ENCODE measurements at regions not wholly inside any gene's neighbourhood (a gene's known extent, or its start where the extent isn't known, plus 50 kb on each side); places are given as distances from the start of the nearest gene placed in this dataset.
"Not testable (repeated sequence)": the region's sequence is repeated elsewhere in the genome, so short reads cannot be mapped to it uniquely, and the experiment has no call there.

GRCh38 chr12:61915420-61915819 is 344.8 kb upstream of the USP15 start:
- DNase-seq (ENCODE audit: low read depth), result no peak

- no peak for DNase-seq (ENCODE audit: low read depth)
Observed at GRCh38 chr12:61916831-61917230, 343.4 kb upstream of the USP15 start.

GRCh38 chr12:61919686-61920085 is 340.5 kb upstream of the USP15 start:
- DNase-seq (ENCODE audit: low read depth), result no peak

GRCh38 chr12:61920230-61920629 is 340.0 kb upstream of the USP15 start:
- no peak for DNase-seq (ENCODE audit: low read depth)

- no peak for DNase-seq (ENCODE audit: low read depth)
Observed at GRCh38 chr12:61923152-61923551, 337.1 kb upstream of the USP15 start.

- no peak for DNase-seq (ENCODE audit: low read depth)
Observed at GRCh38 chr12:61934564-61934963, 325.6 kb upstream of the USP15 start.

GRCh38 chr12:61939977-61940376 is 320.2 kb upstream of the USP15 start:
- no peak for DNase-seq (ENCODE audit: low read depth)

GRCh38 chr12:61956545-61956944 is 303.7 kb upstream of the USP15 start:
- no peak for DNase-seq (ENCODE audit: low read depth)

- no peak for DNase-seq (ENCODE audit: low read depth)
Observed at GRCh38 chr12:61974461-61974860, 285.7 kb upstream of the USP15 start.

- no peak for DNase-seq (ENCODE audit: low read depth)
Observed at GRCh38 chr12:61985830-61986229, 274.4 kb upstream of the USP15 start.

- DNase-seq (ENCODE audit: low read depth), result no peak
Observed at GRCh38 chr12:61987173-61987572, 273.0 kb upstream of the USP15 start.

- no peak for DNase-seq (ENCODE audit: low read depth)
Observed at GRCh38 chr12:61991661-61992060, 268.5 kb upstream of the USP15 start.

GRCh38 chr12:61993734-61994345 is 266.4 kb upstream of the USP15 start:
- no peak for DNase-seq (ENCODE audit: low read depth)

- DNase-seq (ENCODE audit: low read depth), result no peak
Observed at GRCh38 chr12:61996717-61997116, 263.5 kb upstream of the USP15 start.

- DNase-seq (ENCODE audit: low read depth), result no peak
Observed at GRCh38 chr12:61998791-61999190, 261.4 kb upstream of the USP15 start.

GRCh38 chr12:61999311-61999710 is 260.9 kb upstream of the USP15 start:
- no peak for DNase-seq (ENCODE audit: low read depth)

- no peak for DNase-seq (ENCODE audit: low read depth)
Observed at GRCh38 chr12:62001424-62001823, 258.8 kb upstream of the USP15 start.

- DNase-seq (ENCODE audit: low read depth), result no peak
Observed at GRCh38 chr12:62003226-62003625, 257.0 kb upstream of the USP15 start.

- no peak for DNase-seq (ENCODE audit: low read depth)
Observed at GRCh38 chr12:62003701-62004100, 256.5 kb upstream of the USP15 start.

GRCh38 chr12:62005615-62006014 is 254.6 kb upstream of the USP15 start:
- no peak for DNase-seq (ENCODE audit: low read depth)

GRCh38 chr12:62006076-62006732 is 254.0 kb upstream of the USP15 start:
- DNase-seq (ENCODE audit: low read depth), result no peak

GRCh38 chr12:62008703-62009102 is 251.5 kb upstream of the USP15 start:
- DNase-seq (ENCODE audit: low read depth), result no peak

- DNase-seq (ENCODE audit: low read depth), result no peak
Observed at GRCh38 chr12:62009445-62009844, 250.8 kb upstream of the USP15 start.

- DNase-seq (ENCODE audit: low read depth), result not testable (repeated sequence)
Observed at GRCh38 chr12:62010331-62010906, 249.8 kb upstream of the USP15 start.
